Epithelial cell of esophagus (primary cell): ENCODE measurements at regions not wholly inside any gene's neighbourhood (a gene's known extent, or its start where the extent isn't known, plus 50 kb on each side); places are given as distances from the start of the nearest gene placed in this dataset.
"Not testable (repeated sequence)": the region's sequence is repeated elsewhere in the genome, so short reads cannot be mapped to it uniquely, and the experiment has no call there.

Source experiments
- DNase-seq: peaks from one replicate; pipeline ENCODE4 v3.0.0; 2010; ENCODE audit warnings: low read depth
- H3K4me3 ChIP-seq: 2 replicates; pipeline ENCODE4 v1.5.1; 2011; ENCODE audit warnings: mild to moderate bottlenecking, low read length, control low read depth
- TF ChIP-seq, protein P1 (sequence below): IDR thresholded peaks from 2 replicates; pipeline ENCODE4 v1.5.1; 2011; ENCODE audit warnings: low read depth, mild to moderate bottlenecking, low read length, control low read depth, inconsistent platforms; ENCODE audit not compliant: insufficient read depth; ENCODE audit errors: missing control alignments

DNA sequence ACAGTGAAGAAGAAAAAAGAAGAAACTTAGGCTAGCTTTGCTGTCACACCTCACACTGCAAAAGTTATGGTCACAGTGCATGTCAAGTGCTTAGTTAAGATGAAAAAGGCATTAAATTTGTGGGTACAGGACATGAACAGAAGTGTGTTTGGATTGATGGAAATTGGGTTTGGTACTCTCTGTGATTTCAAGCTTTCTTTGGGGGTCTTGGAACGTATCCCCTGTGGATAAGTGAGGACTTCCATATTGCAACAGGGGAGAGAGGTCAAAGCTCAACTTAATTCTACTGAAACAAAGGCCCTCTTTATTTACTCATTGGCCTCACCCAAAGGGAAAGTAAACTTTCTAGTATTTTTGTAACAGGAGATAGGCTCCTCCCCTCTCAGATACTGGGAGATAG lies 138.3 kb upstream of the FUT9 start:
- no peak overlapping the region for H3K4me3 ChIP-seq
- TF ChIP-seq, protein P1, sequence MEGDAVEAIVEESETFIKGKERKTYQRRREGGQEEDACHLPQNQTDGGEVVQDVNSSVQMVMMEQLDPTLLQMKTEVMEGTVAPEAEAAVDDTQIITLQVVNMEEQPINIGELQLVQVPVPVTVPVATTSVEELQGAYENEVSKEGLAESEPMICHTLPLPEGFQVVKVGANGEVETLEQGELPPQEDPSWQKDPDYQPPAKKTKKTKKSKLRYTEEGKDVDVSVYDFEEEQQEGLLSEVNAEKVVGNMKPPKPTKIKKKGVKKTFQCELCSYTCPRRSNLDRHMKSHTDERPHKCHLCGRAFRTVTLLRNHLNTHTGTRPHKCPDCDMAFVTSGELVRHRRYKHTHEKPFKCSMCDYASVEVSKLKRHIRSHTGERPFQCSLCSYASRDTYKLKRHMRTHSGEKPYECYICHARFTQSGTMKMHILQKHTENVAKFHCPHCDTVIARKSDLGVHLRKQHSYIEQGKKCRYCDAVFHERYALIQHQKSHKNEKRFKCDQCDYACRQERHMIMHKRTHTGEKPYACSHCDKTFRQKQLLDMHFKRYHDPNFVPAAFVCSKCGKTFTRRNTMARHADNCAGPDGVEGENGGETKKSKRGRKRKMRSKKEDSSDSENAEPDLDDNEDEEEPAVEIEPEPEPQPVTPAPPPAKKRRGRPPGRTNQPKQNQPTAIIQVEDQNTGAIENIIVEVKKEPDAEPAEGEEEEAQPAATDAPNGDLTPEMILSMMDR = no peak
- DNase-seq = no peak

DNA sequence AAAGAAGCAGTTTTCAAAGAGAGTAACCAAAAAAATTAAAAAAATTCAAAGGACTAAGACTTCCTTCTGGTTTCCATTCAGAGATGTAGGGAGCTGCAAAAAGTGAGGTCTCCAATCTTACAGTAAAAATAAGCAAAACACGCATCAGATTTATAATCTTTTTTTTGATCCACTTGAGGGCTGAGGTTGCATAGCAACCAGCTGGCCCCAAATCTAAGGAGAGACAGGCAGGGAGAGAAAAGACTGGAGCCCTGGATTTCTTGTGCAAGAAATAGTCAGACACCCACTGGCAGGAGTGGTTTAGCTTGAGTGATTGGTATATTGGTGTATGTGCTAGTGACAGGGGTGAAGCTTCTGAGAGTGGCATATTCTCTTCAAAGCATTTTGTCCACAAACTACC lies 135.9 kb upstream of the FUT9 start:
- no peak for DNase-seq
- TF ChIP-seq, protein P1 = no peak
- H3K4me3 ChIP-seq = no peak overlapping the region

DNA sequence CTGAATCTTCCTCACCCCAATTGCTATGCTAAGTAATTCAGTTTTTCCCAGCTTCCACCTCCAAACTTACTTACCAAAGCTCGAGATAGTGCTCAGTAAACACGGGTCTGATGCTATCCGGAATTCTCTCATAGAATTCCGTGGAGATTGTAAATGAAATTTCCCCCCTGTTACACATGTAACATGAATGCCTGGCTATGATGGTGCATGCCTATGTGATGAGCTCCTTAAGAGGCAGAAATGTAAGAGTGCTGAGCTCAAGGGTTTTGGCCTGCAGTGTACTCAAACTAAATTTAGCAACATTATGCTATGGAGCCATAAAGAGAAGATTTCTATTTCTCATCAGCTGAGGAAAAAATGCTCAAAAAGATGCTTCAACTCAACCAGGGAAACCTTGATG lies 133.4 kb upstream of the FUT9 start:
- no peak for DNase-seq
- TF ChIP-seq, protein P1 = no peak
- H3K4me3 ChIP-seq = no peak overlapping the region

DNA sequence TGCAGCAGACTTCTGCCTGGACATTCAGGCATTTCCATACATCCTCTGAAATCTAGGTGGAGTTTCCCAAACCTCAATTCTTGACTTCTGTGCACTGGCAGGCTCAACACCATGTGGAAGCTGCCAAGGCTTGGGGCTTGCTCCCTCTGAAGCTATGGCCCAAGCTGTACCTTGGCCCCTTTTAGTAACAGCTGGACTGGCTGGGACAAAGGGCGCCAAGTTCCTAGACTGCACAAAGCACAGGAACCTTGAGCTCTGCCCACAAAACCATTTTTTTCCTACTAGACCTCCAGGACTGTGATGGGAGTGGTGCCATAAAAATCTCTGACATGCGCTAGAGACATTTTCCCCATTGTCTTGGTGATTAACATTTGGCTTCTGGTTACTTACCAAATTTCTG lies 127.1 kb upstream of the FUT9 start:
- DNase-seq, H3K4me3 ChIP-seq: not testable (repeated sequence)

DNA sequence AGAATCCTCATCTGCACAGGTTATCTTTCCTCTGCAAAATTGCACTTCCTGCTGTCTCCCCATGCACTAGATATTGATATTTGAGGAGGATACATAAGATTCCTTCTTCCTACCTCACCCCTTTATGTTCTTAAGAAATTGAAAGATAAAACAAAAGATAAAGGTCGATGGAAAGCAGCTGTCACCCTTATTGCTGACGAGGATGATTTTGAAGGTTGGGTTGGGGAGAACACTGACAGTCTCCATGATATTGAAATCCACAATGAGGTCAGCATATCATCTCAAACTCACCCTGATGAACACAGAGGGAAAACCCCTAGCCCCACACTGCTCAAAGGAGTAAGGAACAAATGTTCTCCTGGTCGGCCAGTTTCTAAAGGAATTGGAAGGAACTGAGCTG lies 110.6 kb upstream of the FUT9 start:
- H3K4me3 ChIP-seq = no peak overlapping the region
- no peak for DNase-seq
- TF ChIP-seq, protein P1 = no peak

DNA sequence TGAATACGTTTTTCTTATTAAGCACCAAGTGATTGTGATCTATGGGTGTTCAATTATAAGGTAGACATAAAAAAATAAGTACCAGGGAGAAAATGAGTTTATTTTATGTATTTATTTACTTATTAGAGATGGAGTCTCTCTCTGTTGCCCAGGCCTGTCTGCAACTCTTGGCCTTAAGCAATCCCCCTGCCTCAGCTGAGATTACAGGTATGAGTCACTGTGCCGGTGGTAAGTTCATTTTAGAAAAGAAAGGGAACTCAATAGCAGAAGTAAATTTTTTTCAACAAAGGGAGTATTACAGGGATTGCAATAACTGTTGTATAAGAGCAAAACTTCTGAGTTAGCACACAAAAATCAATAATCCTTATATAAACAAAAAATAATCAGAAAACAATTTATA lies 98.7 kb upstream of the FUT9 start:
- TF ChIP-seq, protein P1 = no peak
- no peak overlapping the region for H3K4me3 ChIP-seq
- DNase-seq = peak; percentile 50

DNA sequence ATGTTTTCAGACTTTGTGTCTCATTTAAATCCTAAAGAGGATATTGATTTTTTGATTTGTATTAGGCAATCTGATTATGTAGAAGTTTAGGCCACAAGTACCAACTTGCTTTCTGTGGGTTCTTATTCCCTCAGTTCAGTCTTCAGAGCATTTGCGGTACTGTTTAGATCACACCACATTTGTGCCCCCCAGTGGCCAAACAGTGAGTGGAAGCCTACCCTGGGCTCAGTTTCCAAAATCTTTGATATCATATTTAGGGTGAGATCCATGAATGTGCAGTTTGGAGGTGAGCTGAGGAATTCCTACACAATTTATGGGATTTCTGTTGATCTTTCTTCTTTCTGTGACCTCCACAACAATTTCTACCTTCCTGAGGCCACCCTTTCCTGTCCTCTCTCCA lies 92.3 kb upstream of the FUT9 start:
- H3K4me3 ChIP-seq = no peak overlapping the region
- TF ChIP-seq, protein P1 = peak; percentile 40
- DNase-seq = peak; percentile 16

DNA sequence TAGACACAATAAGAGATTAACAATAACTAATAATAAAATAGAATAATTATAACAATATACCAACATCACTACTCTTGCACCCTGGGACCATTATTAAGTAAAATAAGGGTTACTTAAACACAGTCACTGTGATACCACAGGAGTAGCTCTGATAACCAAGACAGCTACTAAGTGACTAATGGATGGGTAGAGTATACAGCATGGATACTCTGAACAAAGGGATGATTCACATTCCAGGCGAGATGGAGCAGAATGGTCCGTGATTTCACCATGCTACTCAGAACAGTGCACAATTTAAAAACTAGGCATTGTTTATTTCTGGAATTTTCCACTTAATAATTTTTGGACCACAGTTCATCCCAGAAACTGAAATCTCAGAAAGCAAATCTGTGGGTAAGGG lies 80.0 kb upstream of the FUT9 start:
- TF ChIP-seq, protein P1 = no peak

More for the DNA sequence above, 80.0 kb upstream of the FUT9 start:
- peak; percentile 10 for DNase-seq
- no peak overlapping the region for H3K4me3 ChIP-seq
